IPS-15b (cell line): ENCODE measurements at regions not wholly inside any gene's neighbourhood (a gene's known extent, or its start where the extent isn't known, plus 50 kb on each side); places are given as distances from the start of the nearest gene placed in this dataset.

ENCODE experiments used
- H3K27me3 ChIP-seq: one replicate; pipeline ENCODE4 v1.6.1; 2013; ENCODE audit warnings: low read length; ENCODE audit not compliant: control insufficient read depth, insufficient read depth
- H3K36me3 ChIP-seq: one replicate; pipeline ENCODE4 v1.6.1; 2013; ENCODE audit warnings: low read length; ENCODE audit not compliant: control insufficient read depth, insufficient read depth
- H3K4me1 ChIP-seq: one replicate; pipeline ENCODE4 v1.6.1; 2013; ENCODE audit warnings: mild to moderate bottlenecking, low read length; ENCODE audit not compliant: control insufficient read depth, insufficient read depth
- H3K4me3 ChIP-seq: one replicate; pipeline ENCODE4 v1.5.1; 2013; ENCODE audit warnings: low read depth, low read length
- H3K9ac ChIP-seq: one replicate; pipeline ENCODE4 v1.6.1; 2013; ENCODE audit warnings: low read depth, mild to moderate bottlenecking, low read length
- H3K9me3 ChIP-seq: one replicate; pipeline ENCODE4 v1.6.1; 2013; ENCODE audit warnings: mild to moderate bottlenecking, low read length; ENCODE audit not compliant: control insufficient read depth, insufficient read depth

DNA sequence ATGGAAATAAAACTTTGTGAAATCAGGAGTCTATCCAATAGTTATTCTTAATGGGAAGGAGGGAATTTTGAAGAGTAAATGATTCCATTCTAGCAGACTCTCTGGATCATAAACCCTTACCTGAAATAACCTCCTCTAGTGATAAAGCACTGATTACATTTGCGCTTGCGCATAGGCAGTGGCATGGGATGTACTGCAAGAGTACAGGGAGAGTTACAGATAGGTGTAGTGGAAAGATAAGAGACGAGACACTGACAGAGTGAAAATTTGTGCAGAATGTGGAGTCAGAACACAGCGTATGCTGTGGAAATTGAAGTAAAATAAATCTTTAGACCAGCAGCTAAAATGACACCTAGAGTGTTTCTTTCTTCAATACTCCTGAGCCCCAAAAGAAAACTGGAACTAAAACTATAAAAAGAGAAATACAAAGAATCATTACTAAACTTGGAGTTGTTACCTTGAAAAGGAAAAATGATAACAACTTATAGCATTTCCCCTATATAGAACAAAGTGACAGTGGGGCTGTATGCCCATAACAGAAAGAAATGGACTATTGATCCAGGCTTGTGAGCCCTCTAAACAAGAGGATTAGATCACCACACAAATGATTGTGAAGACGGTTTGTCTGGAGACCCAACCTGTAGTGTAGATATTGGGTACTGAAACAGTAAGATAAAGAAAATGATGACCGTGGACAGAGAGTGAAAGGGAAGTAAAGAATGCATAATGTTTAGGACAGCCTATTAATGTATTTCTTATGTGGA is 1471.2 kb upstream of the NUDT12 start:
- H3K27me3 ChIP-seq = no peaks in the 10 kb centered on the region
- H3K4me1 ChIP-seq = no peaks in the 10 kb centered on the region
- H3K4me3 ChIP-seq = no peak overlapping the region
- no peaks in the 10 kb centered on the region for H3K9me3 ChIP-seq
- no peak overlapping the region for H3K9ac ChIP-seq
- H3K36me3 ChIP-seq = no peaks in the 10 kb centered on the region

DNA sequence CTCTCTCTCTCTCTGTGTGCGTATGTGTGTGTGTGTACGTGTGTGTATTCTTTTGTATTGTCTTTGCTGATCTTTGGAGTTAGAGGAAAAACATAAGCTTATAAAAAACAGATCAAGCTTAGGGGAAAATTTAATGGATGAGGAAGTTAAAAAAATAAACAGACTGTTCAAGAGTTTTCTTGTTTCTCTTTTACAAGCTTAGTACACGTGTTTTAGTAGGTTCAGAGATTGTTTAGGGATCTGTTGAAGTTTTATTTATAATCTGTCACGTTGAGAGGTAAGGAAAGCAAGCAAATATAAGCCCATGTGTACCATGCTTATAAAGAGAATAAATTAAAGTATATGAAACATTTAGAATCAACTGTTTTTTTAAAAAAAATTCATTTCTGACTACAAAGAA is 1470.3 kb upstream of the NUDT12 start:
- Histone ChIP-seq H3K4me1 (no peaks in the 10 kb centered on the region), H3K36me3 (no peaks in the 10 kb centered on the region), H3K4me3 (no peak overlapping the region), H3K9ac (no peak overlapping the region), H3K27me3 (no peaks in the 10 kb centered on the region), H3K9me3 (no peaks in the 10 kb centered on the region)

DNA sequence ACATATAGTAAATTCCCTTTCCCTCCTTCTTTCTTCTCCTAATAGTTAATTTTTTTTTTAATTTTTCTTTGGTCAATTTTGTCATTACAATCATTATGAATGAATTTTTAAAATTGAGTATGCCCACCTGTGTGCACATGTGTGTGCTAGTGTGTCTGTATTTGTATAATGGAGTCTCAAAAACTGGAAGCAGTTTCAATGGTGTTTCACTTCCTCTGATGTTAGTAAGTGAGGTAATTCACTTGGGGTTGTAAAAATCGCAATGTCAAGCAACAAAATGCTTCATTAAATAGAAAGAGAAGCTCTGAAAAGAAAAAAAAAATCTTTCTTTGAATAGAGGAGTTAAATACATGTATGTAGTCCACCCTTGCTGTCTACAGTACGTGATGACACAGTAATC is 1467.6 kb upstream of the NUDT12 start:
- Histone ChIP-seq H3K27me3 (no peaks in the 10 kb centered on the region), H3K9me3 (no peaks in the 10 kb centered on the region), H3K9ac (no peak overlapping the region), H3K4me3 (no peak overlapping the region), H3K36me3 (no peaks in the 10 kb centered on the region), H3K4me1 (no peaks in the 10 kb centered on the region)

DNA sequence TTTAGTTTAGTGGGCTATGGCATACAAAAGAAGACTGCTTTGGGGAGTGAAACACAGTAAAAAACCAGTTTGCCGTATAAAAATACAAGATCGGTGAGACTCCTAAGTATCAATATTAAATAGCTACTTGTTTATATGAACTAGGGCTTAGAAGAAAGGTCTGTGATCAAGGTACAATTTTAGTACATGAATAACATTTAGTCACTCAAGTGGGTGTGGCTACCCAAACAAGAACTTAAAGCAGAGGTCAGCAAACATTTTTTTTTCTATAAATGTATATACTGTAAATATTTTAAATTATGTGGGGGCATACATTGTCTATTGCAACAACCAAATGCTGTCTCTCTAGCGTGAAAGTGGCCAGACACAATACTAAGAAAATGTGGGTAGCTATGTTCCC is 1452.5 kb upstream of the NUDT12 start:
- Histone ChIP-seq H3K36me3 (no peaks in the 10 kb centered on the region), H3K4me3 (no peak overlapping the region), H3K27me3 (no peaks in the 10 kb centered on the region), H3K4me1 (no peaks in the 10 kb centered on the region), H3K9me3 (no peaks in the 10 kb centered on the region), H3K9ac (no peak overlapping the region)

DNA sequence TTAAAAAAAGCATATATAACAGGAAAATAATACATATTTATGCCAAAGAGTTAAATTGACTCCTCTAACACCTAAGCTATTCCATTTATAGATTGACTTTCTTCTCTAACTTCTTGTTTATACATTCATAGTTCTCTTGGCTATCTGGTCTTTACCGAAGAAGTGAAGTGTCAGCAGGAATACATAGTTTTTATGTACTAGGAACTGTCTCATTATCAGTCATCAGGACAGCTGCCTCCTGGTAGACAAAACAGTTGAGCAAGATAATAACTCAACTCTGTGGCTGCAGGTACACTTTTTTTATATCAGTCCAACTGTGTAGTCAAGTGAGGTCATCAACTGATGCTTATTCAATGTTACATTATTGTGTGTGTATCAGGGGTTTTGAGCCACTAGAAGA is 1436.0 kb upstream of the NUDT12 start:
- no peak overlapping the region for H3K9ac ChIP-seq
- no peaks in the 10 kb centered on the region for H3K27me3 ChIP-seq
- no peaks in the 10 kb centered on the region for H3K9me3 ChIP-seq
- H3K4me3 ChIP-seq = no peak overlapping the region
- no peaks in the 10 kb centered on the region for H3K4me1 ChIP-seq
- H3K36me3 ChIP-seq = no peaks in the 10 kb centered on the region

DNA sequence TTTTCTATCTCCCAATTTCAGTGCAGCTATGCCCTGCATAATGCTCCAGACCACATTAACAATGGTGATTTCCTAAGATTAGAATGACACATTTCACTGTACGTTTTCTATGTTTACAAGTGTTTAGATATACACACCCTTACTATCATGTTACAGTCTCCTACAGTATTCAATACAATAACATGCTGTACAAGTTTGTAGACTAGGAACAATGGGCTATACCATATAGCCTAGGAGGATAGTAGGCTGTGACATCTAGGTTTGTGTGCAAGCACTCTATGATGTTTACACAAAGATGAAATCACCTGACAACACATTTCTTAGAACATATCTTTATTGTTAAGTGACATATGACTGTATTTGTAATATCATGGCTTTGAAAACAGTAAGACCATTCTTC is 1435.6 kb upstream of the NUDT12 start:
- H3K9ac ChIP-seq = no peak overlapping the region
- no peaks in the 10 kb centered on the region for H3K36me3 ChIP-seq
- H3K4me3 ChIP-seq = no peak overlapping the region
- no peaks in the 10 kb centered on the region for H3K9me3 ChIP-seq
- H3K27me3 ChIP-seq = no peaks in the 10 kb centered on the region
- no peaks in the 10 kb centered on the region for H3K4me1 ChIP-seq

DNA sequence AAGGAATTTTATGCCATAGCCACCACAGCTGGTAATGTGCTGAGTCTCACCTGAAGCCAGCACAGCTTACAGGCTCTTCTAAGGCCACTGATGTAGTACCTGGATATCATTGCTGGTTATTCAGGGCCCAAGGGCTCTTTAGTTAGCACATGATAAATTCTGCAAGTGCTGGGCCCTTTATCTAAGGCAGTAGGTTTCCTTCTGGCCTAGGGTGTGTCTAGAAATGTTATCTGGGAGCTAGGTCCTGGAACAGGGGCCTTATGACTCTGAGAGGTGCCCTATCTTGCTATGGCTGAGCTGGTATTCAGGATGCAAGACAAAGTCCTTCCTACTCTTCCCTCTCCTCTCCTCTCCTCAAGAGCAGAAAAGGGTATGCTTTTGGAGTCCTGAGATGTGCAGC is 1424.5 kb upstream of the NUDT12 start:
- Histone ChIP-seq H3K9ac (no peak overlapping the region), H3K9me3 (no peaks in the 10 kb centered on the region), H3K27me3 (no peaks in the 10 kb centered on the region), H3K4me1 (no peaks in the 10 kb centered on the region), H3K36me3 (no peaks in the 10 kb centered on the region), H3K4me3 (no peak overlapping the region)

DNA sequence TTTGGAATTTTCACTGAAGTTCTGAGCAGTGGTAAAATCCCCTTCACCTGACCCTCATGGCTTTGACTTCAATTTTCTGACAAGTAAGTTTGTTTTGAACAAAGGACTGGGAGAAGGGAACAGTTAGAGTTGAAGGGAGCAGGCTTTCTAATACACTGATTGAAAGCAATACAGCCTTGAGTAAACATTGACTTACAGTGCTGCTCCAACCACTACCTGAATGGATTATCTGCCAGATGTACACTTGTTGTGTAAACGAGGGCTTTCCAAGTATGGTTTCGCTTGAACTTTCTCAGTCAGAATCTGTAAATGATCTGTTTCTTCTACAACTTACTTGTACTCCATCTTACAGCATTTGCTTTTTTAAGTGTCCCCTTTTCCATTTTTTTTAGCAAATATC is 1414.9 kb upstream of the NUDT12 start:
- Histone ChIP-seq H3K4me1 (peaks cover 2% of the 10 kb centered on the region), H3K4me3 (no peak overlapping the region), H3K9ac (no peak overlapping the region), H3K9me3 (no peaks in the 10 kb centered on the region), H3K27me3 (no peaks in the 10 kb centered on the region), H3K36me3 (no peaks in the 10 kb centered on the region)

DNA sequence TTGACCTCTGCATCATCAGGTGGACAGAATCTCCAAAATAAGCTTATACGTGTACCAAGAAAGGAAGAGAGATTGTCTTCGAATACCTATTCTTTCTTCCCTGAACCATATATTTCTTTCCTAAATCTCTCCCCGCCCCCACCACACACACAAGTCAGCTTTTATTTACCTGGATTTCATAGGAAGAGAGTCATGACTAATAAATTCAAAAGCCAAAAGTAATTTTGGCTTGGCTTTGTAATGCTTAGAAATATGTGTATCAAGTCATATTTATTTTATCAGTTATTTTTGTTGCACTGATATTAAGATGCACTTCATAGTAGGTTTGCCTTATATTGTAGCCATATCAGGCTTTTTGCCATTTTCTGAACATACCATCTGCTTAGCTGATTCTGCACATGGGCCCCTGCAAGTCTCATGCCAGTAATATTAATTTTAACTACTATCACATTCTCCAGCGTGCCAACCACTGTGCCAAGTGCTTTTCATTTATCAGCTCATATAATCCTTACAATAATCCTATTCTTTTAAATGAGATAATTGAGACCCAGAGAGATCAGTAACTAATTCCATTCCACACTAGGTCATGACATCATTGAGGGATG is 1405.3 kb upstream of the NUDT12 start:
- Histone ChIP-seq H3K9ac (no peak overlapping the region), H3K9me3 (no peaks in the 10 kb centered on the region), H3K27me3 (no peaks in the 10 kb centered on the region), H3K4me3 (no peak overlapping the region), H3K36me3 (no peaks in the 10 kb centered on the region), H3K4me1 (no peaks in the 10 kb centered on the region)

DNA sequence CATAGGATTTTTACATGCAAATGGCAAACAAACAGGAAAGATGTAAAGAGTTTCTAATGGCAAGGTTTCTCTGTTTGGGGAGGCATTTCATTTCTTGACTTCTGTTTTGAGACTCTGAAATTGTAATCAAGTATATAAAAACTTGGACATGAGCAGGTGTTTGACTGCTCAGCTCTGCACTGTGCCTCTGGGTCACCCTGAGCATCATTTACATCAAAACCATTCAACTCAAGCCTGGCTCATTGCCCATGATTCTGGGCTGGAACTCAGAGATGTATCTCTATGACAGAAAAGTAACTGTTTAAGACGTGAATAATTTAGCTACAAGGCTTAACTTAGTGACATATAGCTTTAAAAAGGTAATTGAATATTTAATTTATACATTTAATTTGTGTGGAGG is 1402.4 kb upstream of the NUDT12 start:
- H3K4me3 ChIP-seq = no peak overlapping the region

DNA sequence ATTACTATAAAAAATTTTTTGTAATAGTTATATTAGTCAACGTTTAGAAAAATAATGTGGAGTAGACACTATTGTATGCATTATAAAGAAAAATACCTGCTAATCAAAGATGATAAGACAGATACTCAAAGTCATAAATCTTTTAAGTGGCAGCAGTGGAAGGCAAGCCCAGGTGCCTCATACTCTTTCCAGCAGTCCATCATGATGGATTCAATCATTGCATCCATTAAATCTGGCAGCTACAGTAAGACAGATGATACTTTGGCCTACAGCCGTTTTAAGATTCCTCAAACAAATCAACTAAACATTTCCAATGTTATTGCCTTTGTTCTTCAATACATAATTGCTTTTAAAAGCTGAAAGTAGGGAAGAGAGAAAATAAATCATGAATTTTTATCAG is 1392.9 kb upstream of the NUDT12 start:
- Histone ChIP-seq H3K4me1 (no peaks in the 10 kb centered on the region), H3K27me3 (no peaks in the 10 kb centered on the region), H3K9me3 (no peaks in the 10 kb centered on the region), H3K9ac (no peak overlapping the region), H3K36me3 (no peaks in the 10 kb centered on the region), H3K4me3 (no peak overlapping the region)

More for the DNA sequence above, 1402.4 kb upstream of the NUDT12 start:
- Histone ChIP-seq H3K9me3 (no peaks in the 10 kb centered on the region), H3K36me3 (no peaks in the 10 kb centered on the region), H3K4me1 (no peaks in the 10 kb centered on the region), H3K9ac (no peak overlapping the region), H3K27me3 (no peaks in the 10 kb centered on the region)

DNA sequence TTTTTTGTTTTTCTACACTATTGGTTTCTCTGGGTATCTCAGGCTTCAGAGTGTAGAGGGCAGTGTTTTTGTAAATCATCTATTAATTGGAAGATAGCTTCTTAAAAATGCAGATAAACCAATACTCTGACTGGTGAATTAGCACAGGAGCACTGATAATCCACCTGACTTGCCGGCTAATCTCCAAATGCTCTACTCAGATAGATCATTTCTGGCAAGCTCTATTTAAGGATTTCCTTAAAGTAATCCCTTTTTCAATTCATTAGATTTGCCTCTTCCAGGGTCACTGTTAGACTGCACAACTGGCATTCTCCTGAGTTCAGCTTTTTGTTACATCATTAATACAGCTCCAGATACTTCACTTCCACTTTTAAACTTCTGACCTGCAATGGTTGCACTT is 1390.3 kb upstream of the NUDT12 start:
- Histone ChIP-seq H3K9ac (no peak overlapping the region), H3K27me3 (no peaks in the 10 kb centered on the region), H3K9me3 (no peaks in the 10 kb centered on the region), H3K36me3 (no peaks in the 10 kb centered on the region), H3K4me1 (no peaks in the 10 kb centered on the region), H3K4me3 (no peak overlapping the region)
